Liver (tissue), 3 donors: ENCODE measurements at regions not wholly inside any gene's neighbourhood (a gene's known extent, or its start where the extent isn't known, plus 50 kb on each side); places are given as distances from the start of the nearest gene placed in this dataset.

Source experiments
- RAD21 ChIP-seq, 2 donors: IDR thresholded peaks; 2 replicates each; pipeline ENCODE4 v1.6.1; 2016; ENCODE audit warnings: antibody characterized with exemption in 2 of 2, mild to moderate bottlenecking in 2 of 2
- RXRA ChIP-seq, 2 donors: IDR thresholded peaks; 2 replicates each; pipeline ENCODE4 v1.6.1; 2017 to 2018; ENCODE audit warnings: antibody characterized with exemption in 2 of 2, mild to moderate bottlenecking in 1 of 2
- TAF1 ChIP-seq: conservative IDR thresholded peaks from 2 replicates; pipeline ENCODE4 v1.6.1; 2016; ENCODE audit warnings: antibody characterized with exemption, mild to moderate bottlenecking
- YY1 ChIP-seq: IDR thresholded peaks from 2 replicates; pipeline ENCODE4 v1.6.1; 2016; ENCODE audit warnings: antibody characterized with exemption, mild to moderate bottlenecking
- TF ChIP-seq, protein P1 (sequence below): fragments of 150-350 bp; IDR thresholded peaks from 2 replicates; pipeline ENCODE4 v1.5.1; 2017; ENCODE audit warnings: improper control_type of control experiment, low read depth, low read length; ENCODE audit not compliant: missing input control
- donor health status: healthy.
- donor health status: healthy.

DNA sequence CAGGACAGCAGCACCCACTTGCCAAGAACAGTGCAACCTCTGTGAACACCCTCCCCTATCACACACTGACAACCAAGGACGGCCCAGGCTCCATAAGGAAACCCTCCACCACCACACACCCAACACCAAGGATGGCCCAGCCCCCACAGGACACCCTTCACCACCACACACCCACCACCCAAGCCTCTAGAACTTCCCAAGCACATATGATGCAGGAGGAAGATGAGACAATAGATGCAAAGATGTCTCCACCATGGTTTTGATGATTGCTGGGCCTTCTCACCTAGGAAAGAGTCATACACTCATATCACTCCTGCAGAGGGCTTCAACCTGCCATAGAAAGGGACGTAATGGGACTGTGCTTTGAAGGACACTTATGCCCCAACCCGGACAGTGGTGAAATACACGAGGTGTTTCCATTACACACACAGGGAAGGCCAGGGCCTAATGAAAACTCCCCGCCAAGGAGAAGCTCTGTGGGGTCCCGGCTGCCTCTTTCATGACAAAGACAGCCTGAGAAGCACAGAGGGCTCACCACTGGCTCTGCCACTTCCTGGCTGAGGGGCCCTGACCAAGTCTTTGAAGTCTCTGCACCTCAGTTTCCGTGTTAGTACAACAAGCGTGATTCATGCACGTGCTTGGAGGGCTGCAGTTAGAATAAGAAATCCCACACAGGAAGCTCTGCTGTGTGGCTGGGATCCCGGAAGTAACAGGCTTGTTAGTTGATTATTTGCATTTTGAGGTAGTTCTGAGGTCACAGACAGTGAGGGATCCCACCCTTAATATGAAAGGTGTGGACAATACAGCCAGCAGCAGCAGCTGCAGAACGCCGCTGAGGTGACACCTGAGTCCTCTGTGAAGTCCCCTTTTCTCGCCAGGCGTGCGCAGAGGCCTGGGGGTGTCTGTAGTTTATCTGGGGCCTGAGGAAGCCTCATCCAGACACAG, 61.9 kb upstream of the ATP12A start:
- TF ChIP-seq, protein P1, sequence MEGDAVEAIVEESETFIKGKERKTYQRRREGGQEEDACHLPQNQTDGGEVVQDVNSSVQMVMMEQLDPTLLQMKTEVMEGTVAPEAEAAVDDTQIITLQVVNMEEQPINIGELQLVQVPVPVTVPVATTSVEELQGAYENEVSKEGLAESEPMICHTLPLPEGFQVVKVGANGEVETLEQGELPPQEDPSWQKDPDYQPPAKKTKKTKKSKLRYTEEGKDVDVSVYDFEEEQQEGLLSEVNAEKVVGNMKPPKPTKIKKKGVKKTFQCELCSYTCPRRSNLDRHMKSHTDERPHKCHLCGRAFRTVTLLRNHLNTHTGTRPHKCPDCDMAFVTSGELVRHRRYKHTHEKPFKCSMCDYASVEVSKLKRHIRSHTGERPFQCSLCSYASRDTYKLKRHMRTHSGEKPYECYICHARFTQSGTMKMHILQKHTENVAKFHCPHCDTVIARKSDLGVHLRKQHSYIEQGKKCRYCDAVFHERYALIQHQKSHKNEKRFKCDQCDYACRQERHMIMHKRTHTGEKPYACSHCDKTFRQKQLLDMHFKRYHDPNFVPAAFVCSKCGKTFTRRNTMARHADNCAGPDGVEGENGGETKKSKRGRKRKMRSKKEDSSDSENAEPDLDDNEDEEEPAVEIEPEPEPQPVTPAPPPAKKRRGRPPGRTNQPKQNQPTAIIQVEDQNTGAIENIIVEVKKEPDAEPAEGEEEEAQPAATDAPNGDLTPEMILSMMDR = no peak
- TF ChIP-seq TAF1 = no peak
- TF ChIP-seq YY1 = no peak
- TF ChIP-seq RXRA (IDR thresholded peaks at IDR 0.05) = no peak
- no peak for TF ChIP-seq RAD21 (IDR thresholded peaks at IDR 0.05)
